ENCODE measurements at regions not wholly inside any gene's neighbourhood (a gene's known extent, or its start where the extent isn't known, plus 50 kb on each side); places are given as distances from the start of the nearest gene placed in this dataset.

DNA sequence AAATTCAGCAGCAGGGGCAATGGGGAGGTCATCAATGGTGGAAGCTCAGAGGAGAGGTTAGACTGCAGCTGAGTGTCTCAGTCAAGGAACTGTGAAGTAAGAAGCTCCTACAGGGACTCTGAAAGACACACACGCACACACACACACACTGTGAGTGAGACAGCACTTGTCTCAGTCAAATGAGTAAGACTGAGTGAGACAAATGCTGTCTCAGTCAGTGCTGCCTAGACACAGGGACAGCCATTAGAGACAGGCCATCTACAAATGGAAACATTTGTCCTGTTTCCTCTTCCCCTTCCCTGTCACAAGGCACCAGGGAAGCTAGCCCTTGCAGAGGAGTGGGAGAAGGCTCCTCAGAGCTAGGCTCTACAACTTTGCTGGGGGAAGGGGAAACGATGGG lies 577.4 kb upstream of the GCFC2 start:
- Mint-ChIP-seq H3K36me3 (no peaks in the 10 kb centered on the region), H3K4me1 (no peaks in the 10 kb centered on the region), H3K27ac (no peak overlapping the region), H3K4me3 (no peak overlapping the region), H3K27me3 (no peaks in the 10 kb centered on the region), H3K9me3 (no peaks in the 10 kb centered on the region)

GRCh38 chr2:76283350-76283749 lies 572.6 kb upstream of the GCFC2 start:
- no peak overlapping the region for H3K27ac Mint-ChIP-seq
- no peaks in the 10 kb centered on the region for H3K9me3 Mint-ChIP-seq
- no peaks in the 10 kb centered on the region for H3K36me3 Mint-ChIP-seq
- H3K4me3 Mint-ChIP-seq, result no peak overlapping the region
- H3K4me1 Mint-ChIP-seq, result no peaks in the 10 kb centered on the region
- H3K27me3 Mint-ChIP-seq, result no peaks in the 10 kb centered on the region

- Mint-ChIP-seq H3K27me3 (no peaks in the 10 kb centered on the region), H3K4me3 (no peak overlapping the region), H3K9me3 (peaks cover 4% of the 10 kb centered on the region), H3K4me1 (no peaks in the 10 kb centered on the region), H3K36me3 (no peaks in the 10 kb centered on the region), H3K27ac (no peak overlapping the region)
These were observed 570.6 kb upstream of the GCFC2 start for GRCh38 chr2:76281156-76281841.

GRCh38 chr2:76280686-76281085 lies 570.0 kb upstream of the GCFC2 start:
- no peak overlapping the region for H3K27ac Mint-ChIP-seq
- no peak overlapping the region for H3K4me3 Mint-ChIP-seq
- H3K4me1 Mint-ChIP-seq, result no peaks in the 10 kb centered on the region
- no peaks in the 10 kb centered on the region for H3K27me3 Mint-ChIP-seq
- H3K36me3 Mint-ChIP-seq, result no peaks in the 10 kb centered on the region
- peaks cover 8% of the 10 kb centered on the region for H3K9me3 Mint-ChIP-seq

- Mint-ChIP-seq H3K4me3 (no peak overlapping the region), H3K27ac (no peak overlapping the region), H3K4me1 (no peaks in the 10 kb centered on the region), H3K9me3 (peaks cover 8% of the 10 kb centered on the region), H3K27me3 (no peaks in the 10 kb centered on the region), H3K36me3 (no peaks in the 10 kb centered on the region)
These were observed 568.4 kb upstream of the GCFC2 start for GRCh38 chr2:76279142-76279541.

DNA sequence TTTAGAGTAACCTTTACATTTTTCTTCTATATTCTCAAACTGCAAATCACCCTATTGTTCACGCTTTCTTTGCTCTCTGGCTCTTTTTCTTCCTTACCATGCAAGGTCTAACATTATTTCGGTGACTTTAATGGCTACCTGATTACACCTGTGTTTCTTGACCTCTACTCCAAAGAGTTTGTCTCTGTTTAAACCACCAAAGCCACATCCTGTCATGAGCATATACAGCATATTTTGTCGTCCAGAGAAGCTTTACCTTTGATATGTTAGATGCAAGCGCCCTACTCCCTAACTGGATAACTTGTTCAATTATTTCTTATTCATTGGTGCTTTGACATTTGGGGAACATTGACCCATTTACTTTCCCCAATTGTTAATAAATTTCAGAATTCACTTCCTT lies 565.1 kb upstream of the GCFC2 start:
- H3K4me1 Mint-ChIP-seq, result no peaks in the 10 kb centered on the region
- no peak overlapping the region for H3K4me3 Mint-ChIP-seq
- H3K9me3 Mint-ChIP-seq, result peaks cover 8% of the 10 kb centered on the region
- H3K27ac Mint-ChIP-seq, result no peak overlapping the region
- no peaks in the 10 kb centered on the region for H3K36me3 Mint-ChIP-seq
- H3K27me3 Mint-ChIP-seq, result no peaks in the 10 kb centered on the region

GRCh38 chr2:76274676-76275075 lies 564.0 kb upstream of the GCFC2 start:
- H3K9me3 Mint-ChIP-seq, result peaks cover 8% of the 10 kb centered on the region

DNA sequence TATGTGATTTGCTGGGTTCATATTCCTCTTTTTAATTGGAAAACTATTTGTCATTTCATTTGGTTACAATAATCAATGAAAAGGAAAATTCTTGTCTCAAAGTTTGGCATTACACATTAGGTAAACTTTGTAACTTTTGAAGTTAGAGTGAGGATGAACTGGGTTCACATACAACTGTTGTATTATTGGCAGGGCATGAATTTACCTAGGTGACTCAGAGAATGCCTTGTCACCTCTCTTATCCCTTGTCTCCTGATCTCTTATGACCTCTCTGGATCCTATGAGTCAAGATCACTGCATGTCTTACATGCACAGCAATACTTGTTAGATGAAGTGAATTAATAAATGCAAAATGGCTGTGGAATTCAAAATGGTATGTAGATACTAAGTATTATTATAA lies 563.4 kb upstream of the GCFC2 start:
- Mint-ChIP-seq H3K27ac (no peak overlapping the region), H3K4me3 (no peak overlapping the region), H3K36me3 (no peaks in the 10 kb centered on the region), H3K4me1 (no peaks in the 10 kb centered on the region), H3K27me3 (no peaks in the 10 kb centered on the region), H3K9me3 (peaks cover 8% of the 10 kb centered on the region)

More at GRCh38 chr2:76274676-76275075, 564.0 kb upstream of the GCFC2 start:
- no peaks in the 10 kb centered on the region for H3K27me3 Mint-ChIP-seq
- no peaks in the 10 kb centered on the region for H3K36me3 Mint-ChIP-seq
- no peak overlapping the region for H3K4me3 Mint-ChIP-seq
- no peaks in the 10 kb centered on the region for H3K4me1 Mint-ChIP-seq
- H3K27ac Mint-ChIP-seq, result no peak overlapping the region

- H3K4me1 Mint-ChIP-seq, result no peaks in the 10 kb centered on the region
These were observed 559.5 kb upstream of the GCFC2 start for GRCh38 chr2:76270096-76270710.

DNA sequence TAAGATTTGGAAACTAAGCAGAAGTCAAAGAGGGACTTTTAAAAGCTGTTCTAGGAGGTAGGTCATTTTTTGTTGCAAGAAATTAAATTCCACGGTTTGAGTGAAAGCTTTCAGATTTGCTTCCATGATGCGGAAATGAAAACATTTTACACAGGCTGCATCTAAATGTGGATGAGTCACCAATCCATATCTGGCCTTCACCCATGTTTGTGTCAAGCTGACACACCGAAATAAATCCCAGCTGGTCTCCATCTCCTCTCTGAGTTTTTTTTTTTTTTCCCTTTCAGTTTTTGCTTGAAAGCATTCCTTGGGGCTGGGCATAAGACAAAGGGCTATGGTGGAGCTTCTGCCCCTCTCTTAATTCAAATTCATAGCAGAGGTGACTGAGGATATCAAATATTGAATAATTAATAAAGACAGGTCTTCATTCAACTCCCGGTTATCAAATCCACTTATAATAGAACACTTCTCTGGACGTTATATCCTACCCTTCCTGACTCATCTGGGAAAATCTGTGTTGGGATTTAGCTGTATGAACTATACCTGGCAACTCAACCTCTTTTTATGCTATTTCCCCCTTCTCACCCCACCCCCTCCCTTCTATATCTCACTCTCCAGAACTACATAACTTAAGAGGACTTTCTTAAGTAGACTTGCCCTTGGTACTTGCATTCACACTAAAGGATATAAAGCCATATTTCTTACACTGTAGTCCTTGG lies 558.3 kb upstream of the GCFC2 start:
- no peaks in the 10 kb centered on the region for H3K27me3 Mint-ChIP-seq
- no peaks in the 10 kb centered on the region for H3K9me3 Mint-ChIP-seq
- no peaks in the 10 kb centered on the region for H3K4me1 Mint-ChIP-seq
- no peaks in the 10 kb centered on the region for H3K36me3 Mint-ChIP-seq
- H3K27ac Mint-ChIP-seq, result no peak overlapping the region
- H3K4me3 Mint-ChIP-seq, result no peak overlapping the region

More at GRCh38 chr2:76270096-76270710, 559.5 kb upstream of the GCFC2 start:
- Mint-ChIP-seq H3K36me3 (no peaks in the 10 kb centered on the region), H3K27me3 (no peaks in the 10 kb centered on the region), H3K4me3 (no peak overlapping the region), H3K27ac (no peak overlapping the region), H3K9me3 (no peaks in the 10 kb centered on the region)

- H3K27ac Mint-ChIP-seq, result no peak overlapping the region
- no peaks in the 10 kb centered on the region for H3K4me1 Mint-ChIP-seq
- H3K9me3 Mint-ChIP-seq, result no peaks in the 10 kb centered on the region
- no peaks in the 10 kb centered on the region for H3K36me3 Mint-ChIP-seq
- no peaks in the 10 kb centered on the region for H3K27me3 Mint-ChIP-seq
- no peak overlapping the region for H3K4me3 Mint-ChIP-seq
These were observed 557.8 kb upstream of the GCFC2 start for GRCh38 chr2:76268484-76268883.

- no peaks in the 10 kb centered on the region for H3K9me3 Mint-ChIP-seq
- no peaks in the 10 kb centered on the region for H3K36me3 Mint-ChIP-seq
- H3K27me3 Mint-ChIP-seq, result no peaks in the 10 kb centered on the region
- H3K4me3 Mint-ChIP-seq, result no peak overlapping the region
- no peak overlapping the region for H3K27ac Mint-ChIP-seq
- H3K4me1 Mint-ChIP-seq, result no peaks in the 10 kb centered on the region
These were observed 547.1 kb upstream of the GCFC2 start for GRCh38 chr2:76257802-76258201.

- Mint-ChIP-seq H3K36me3 (no peaks in the 10 kb centered on the region), H3K27ac (no peak overlapping the region), H3K9me3 (no peaks in the 10 kb centered on the region), H3K27me3 (no peaks in the 10 kb centered on the region), H3K4me1 (no peaks in the 10 kb centered on the region), H3K4me3 (no peak overlapping the region)
These were observed 545.9 kb upstream of the GCFC2 start for GRCh38 chr2:76256458-76257088.

- H3K36me3 Mint-ChIP-seq, result no peaks in the 10 kb centered on the region
These were observed 542.0 kb upstream of the GCFC2 start for GRCh38 chr2:76252704-76253103.

GRCh38 chr2:76251342-76251741 lies 540.6 kb upstream of the GCFC2 start:
- no peak overlapping the region for H3K27ac Mint-ChIP-seq
- H3K4me3 Mint-ChIP-seq, result no peak overlapping the region
- no peaks in the 10 kb centered on the region for H3K27me3 Mint-ChIP-seq
- no peaks in the 10 kb centered on the region for H3K36me3 Mint-ChIP-seq
- no peaks in the 10 kb centered on the region for H3K4me1 Mint-ChIP-seq
- H3K9me3 Mint-ChIP-seq, result peaks cover 7% of the 10 kb centered on the region

More at GRCh38 chr2:76252704-76253103, 542.0 kb upstream of the GCFC2 start:
- Mint-ChIP-seq H3K27ac (no peak overlapping the region), H3K9me3 (peaks cover 7% of the 10 kb centered on the region), H3K4me3 (no peak overlapping the region), H3K4me1 (no peaks in the 10 kb centered on the region), H3K27me3 (no peaks in the 10 kb centered on the region)

DNA sequence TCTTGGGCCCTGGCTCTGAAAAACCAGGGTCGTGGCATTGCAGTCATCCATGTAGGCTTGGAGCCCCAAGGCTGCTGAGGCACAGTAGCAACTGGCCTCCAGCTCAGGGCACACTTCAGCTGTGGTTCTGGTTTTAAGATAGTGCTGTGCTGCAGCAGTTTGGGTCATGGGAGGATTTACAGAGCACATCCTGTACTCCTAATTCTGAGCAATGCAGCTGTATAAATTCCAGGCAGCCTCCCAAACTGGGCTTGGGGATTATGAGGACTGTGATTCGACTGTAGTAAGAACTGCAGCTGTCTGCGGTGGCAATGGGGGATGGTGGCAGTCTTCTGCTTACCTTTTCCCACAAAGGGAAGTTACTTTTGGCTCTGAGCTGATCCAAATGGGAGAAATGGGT lies 536.3 kb upstream of the GCFC2 start:
- Mint-ChIP-seq H3K4me3 (no peak overlapping the region), H3K9me3 (peaks cover 7% of the 10 kb centered on the region), H3K36me3 (no peaks in the 10 kb centered on the region), H3K27ac (no peak overlapping the region), H3K4me1 (no peaks in the 10 kb centered on the region), H3K27me3 (no peaks in the 10 kb centered on the region)
